Motor neuron (in vitro differentiated cells): ENCODE measurements at regions not wholly inside any gene's neighbourhood (a gene's known extent, or its start where the extent isn't known, plus 50 kb on each side); places are given as distances from the start of the nearest gene placed in this dataset.

Experiments
- ATAC-seq, 8 experiments: fragments of 200-7000 bp; cut with Tn5 transposase; replicated peaks in 6 of 8; 2 replicates each; pipeline ENCODE4 v1.8.0; 2021; ENCODE audit warnings: mild to moderate bottlenecking in 8 of 8, moderate library complexity in 8 of 8
- H3K27ac ChIP-seq, 2 donors: fragments of 250-450 bp; sonication (Bioruptor Pico); 2 replicates each; pipeline ENCODE4 v1.9.0; 2021; ENCODE audit warnings: antibody characterized with exemption in 2 of 2, mild to moderate bottlenecking in 2 of 2, moderate library complexity in 1 of 2
- H3K4me1 ChIP-seq, 2 donors: fragments of 250-450 bp; sonication (Bioruptor Pico); replicated peaks in 1 of 2; 2 replicates each; pipeline ENCODE4 v1.6.1; 2021; ENCODE audit warnings: antibody characterized with exemption in 2 of 2, mild to moderate bottlenecking in 2 of 2, moderate library complexity in 1 of 2
- H3K4me3 ChIP-seq, 5 donors: fragments of 250-450 bp; sonication (Bioruptor Pico); 2 replicates each; pipeline ENCODE4 v1.9.0; 2021; ENCODE audit warnings: antibody characterized with exemption in 5 of 5, mild to moderate bottlenecking in 5 of 5, moderate library complexity in 4 of 5
- WGBS, 10 experiments: fragments of 450-650 bp; shearing (Covaris generic); methylation state at CpG; one replicate each; pipeline ENCODE4 v1.0.0; 2022; 5-methylcytosine and 5-hydroxymethylcytosine counted together
- in situ Hi-C, 9 experiments: fragments of 400-800 bp; cut with MboI; loops; one replicate each; pipeline ENCODE4 v1.15.0; 2021; ENCODE audit warnings: low sequenced_read_pairs in 9 of 9, low pct_unique_long_range_greater_than_20kb in 2 of 9; ENCODE audit not compliant: unreplicated experiment in 9 of 9

DNA sequence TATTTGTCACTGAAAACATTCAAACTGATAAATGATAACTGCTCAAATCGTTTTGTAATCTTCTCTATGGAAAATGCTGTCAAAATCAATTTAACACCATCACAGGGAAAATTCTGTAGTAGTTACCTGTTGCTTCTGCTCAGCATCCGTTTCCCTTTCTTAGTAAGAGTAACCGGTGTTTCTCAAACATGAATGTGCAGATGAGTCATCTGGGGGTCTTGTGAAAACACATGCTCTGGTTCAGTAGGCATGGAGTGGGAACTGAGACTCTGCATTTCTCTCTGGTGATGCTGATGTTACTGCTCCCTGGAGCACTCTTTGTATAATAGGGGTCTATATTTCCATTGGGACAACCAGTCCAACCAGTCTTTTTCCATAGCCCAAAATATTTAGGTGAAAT, 145.1 kb downstream of the SEMA6D start:
- WGBS, 10 experiments, result 50 to 100% (median 75%) methylated on average over 1 to 3 of the region's 3 CpGs
- in situ Hi-C loops, result no loop called here
- Histone ChIP-seq H3K4me1 (peaks cover 20 to 23% of the 10 kb centered on the region in 2 donors), H3K4me3 (no peak overlapping the region), H3K27ac (no peak overlapping the region)
- no peak for ATAC-seq

DNA sequence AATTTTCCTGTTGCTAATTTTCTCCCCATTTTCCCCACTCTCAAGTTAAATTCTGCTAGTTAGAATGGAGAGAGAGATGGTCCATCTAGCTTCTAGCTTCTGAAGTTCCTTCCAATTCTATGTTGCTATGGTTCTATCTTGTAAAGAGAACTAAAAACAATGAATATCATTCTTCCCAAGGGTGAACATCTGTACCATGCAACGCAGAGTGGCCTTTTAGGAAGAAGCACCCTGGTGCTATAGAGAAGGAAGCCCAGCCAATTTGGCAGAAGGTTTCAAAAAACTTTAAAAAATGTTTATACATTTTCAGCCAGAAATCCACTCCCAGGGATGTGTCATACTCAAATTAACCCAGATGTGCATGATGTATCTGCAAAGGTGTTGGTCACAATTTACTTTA, 149.1 kb downstream of the SEMA6D start:
- no peak for ATAC-seq
- in situ Hi-C loops, result no loop called here
- no peak overlapping the region for H3K4me3 ChIP-seq
- no peak overlapping the region for H3K27ac ChIP-seq
- WGBS, 10 experiments, result 11 to 100% (median 86%) methylated on average over 1 of the region's 1 CpG; no CpG with 5 or more reads in 1 of the 10 experiments
- H3K4me1 ChIP-seq, result peaks cover 5 to 7% of the 10 kb centered on the region in 2 donors

DNA sequence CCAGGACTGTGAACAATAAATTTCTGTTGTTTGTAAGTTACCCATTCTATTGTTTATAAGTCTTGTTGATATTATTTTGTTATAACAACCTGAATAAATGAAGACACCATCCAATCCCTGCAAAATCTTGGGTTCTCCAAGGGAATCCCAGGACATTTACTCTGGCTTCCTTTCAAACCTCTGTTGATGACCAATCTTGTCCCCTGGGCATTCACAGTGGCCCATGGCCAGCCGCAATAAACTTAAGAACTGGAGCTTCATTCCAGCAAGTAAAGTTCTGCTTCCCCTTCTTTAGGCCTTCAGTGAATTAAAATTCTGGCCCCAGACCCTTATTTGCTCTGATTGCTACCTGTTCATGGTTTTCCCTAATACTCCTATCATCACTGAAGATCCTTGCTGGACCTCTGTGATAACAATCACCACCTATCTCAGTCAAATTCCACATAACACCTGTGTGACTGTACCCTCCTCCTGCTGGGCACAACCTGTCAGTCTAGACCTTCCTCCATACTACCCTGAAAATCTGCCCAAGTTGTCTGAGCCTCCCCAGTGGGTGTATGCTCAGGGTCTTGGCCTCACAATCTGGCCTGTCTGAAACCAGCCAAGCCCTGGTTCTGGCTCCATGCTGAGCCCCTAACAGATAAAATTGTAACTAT, 153.1 kb downstream of the SEMA6D start:
- ATAC-seq, result no peak
- in situ Hi-C loops, result no loop called here
- WGBS, 10 experiments, result 80 to 100% (median 100%) methylated on average over 1 of the region's 1 CpG; no CpG with 5 or more reads in 6 of the 10 experiments
- Histone ChIP-seq H3K4me1 (peaks cover 22% of the 10 kb centered on the region in 2 donors), H3K27ac (no peak overlapping the region), H3K4me3 (no peak overlapping the region)

DNA sequence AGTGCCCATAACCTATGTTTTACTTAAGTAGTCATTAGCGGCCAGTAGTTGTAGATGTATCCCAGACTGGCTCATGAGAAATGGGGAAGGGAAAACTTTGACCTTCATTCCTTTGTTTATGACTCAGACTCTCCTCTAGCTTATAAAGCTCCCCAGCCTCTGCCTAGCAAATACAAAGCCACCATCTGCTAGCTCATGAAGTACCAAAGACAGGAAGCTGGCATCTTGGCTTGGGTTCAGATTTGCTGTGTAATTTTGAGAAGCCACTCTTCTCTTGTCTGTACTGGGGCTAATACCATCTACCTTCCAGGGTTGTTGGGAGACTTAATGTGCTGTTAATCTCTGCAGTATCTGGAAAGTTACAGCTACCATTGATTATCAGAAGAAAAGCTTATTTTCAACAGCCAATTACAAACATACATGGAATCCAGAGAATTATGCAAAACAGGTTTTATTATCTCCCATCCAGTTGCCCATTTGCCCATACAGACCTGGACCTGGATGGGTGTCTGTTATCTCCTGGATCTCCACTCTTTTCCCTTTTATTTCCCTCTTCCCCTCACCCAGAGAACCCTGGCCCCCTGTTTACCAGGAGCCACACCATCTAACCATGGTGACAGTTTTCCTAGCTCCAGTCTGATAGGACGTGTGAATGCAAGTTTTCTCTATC, 153.8 kb downstream of the SEMA6D start:
- H3K4me3 ChIP-seq, result no peak overlapping the region
- ATAC-seq, result no peak
- H3K27ac ChIP-seq, result no peak overlapping the region
- H3K4me1 ChIP-seq, result peaks cover 22% of the 10 kb centered on the region in 2 donors
- in situ Hi-C loops, result no loop called here
- WGBS, 10 experiments, result 70 to 100% (median 86%) methylated on average over 1 to 2 of the region's 2 CpGs; no CpG with 5 or more reads in 5 of the 10 experiments

DNA sequence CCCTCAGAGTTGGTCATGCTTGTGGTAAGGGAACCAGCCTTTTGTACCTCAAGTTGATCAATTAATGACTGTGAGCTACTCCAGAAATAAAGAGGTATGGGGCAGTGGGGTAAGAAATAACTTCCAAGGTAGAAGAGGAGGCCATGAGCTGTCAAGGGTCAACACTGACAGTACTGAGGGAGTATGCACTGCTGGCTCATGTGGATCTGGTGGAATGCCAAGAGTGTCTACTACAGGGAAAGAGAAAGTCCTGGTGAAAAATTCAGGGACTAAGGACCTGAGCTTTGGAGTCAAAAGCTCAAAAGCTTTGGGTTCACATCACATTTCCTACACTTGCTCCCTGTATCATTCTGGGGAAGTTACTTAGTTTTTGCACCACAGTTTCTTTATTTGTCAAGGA, 154.9 kb downstream of the SEMA6D start:
- in situ Hi-C loops, result no loop called here
- H3K27ac ChIP-seq, result peak overlapping the region in 1 of 2 donors; percentile 77
- H3K4me3 ChIP-seq, result no peak overlapping the region
- peaks cover 22% of the 10 kb centered on the region in 2 donors for H3K4me1 ChIP-seq
- ATAC-seq, result peak in 2 of 8 experiments; percentile 29 to 32

DNA sequence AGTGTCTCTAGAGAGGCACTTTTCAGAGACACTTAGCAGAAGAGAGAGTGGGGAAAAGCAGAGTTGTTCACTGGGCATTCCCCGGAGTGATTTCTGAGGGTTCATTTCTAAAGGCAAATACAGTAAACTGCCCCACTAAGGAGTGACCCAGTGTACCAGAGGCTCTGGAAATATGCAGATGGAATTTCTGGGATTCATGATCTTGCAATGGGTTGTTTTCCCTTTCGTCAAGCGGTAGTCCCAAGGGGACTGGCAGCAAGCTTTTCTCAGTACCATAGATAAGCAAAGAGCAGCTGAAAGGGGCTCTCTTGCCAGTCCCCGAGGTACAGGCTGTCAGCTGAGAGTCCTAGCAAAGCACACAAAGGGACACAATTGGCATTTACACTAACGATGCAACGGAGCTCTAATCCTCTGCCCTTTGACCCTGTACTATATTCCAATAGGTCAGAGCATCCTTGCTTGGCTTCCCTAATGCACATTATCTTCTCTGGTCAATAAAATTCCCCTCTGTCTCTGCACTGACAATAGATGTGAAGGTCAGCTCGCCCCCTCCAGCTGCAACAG, 155.6 kb downstream of the SEMA6D start:
- H3K27ac ChIP-seq, result peak overlapping the region; percentile 56 to 77
- no peak overlapping the region for H3K4me3 ChIP-seq
- 20 to 74% (median 42%) methylated on average over 1 to 7 of the region's 7 CpGs; no CpG with 5 or more reads in 1 of the 10 experiments for WGBS, 10 experiments
- in situ Hi-C loops, result no loop called here
- peaks cover 22% of the 10 kb centered on the region in 2 donors for H3K4me1 ChIP-seq
- peak in 5 of 8 experiments; percentile 48 to 84 (median 80) for ATAC-seq

DNA sequence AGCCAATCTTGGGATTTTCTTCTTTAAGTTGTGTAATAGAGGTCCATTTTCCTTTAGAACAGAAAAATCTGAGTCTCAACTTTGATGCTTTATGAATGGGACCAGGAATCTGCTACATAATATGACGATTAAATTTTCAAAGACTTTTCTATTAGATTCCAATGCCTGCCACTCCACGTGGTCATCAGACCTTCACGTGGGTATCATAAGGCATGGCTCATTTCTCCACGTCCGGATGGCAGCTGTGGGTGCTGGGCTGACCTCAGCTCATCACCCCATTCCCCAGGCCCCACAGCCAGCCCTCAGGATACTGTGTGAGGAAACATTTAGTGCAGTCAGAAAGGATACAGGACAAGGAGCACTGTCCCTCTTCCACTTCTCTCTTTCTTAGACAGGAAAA, 159.7 kb downstream of the SEMA6D start:
- peaks cover 19 to 24% of the 10 kb centered on the region in 2 donors for H3K4me1 ChIP-seq
- no peak overlapping the region for H3K4me3 ChIP-seq
- in situ Hi-C loops, result no loop called here
- no peak overlapping the region for H3K27ac ChIP-seq
- ATAC-seq, result no peak
- 8 to 93% (median 60%) methylated on average over 1 to 4 of the region's 5 CpGs; no CpG with 5 or more reads in 1 of the 10 experiments for WGBS, 10 experiments

DNA sequence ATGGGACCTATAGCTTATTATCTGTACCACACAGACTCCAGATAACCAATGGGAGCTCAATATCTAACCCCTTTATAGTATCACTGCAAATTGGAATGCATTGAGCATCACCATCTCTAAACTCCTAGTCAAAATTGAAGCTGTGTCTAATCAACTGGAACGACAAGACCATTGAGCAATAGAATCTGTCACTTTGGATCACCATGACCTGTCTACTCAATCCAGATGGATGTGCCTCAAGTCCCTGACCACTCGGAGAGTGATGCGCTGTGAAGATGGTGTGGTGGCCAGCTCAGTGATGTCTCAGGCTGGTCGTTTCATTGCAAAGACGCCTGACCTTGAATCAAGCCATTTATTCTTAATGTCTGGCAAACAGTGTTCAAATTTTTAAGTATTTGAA, 160.5 kb downstream of the SEMA6D start:
- Histone ChIP-seq H3K4me1 (peaks cover 11 to 16% of the 10 kb centered on the region in 2 donors), H3K4me3 (no peak overlapping the region), H3K27ac (no peak overlapping the region)
- ATAC-seq, result no peak
- in situ Hi-C loops, result no loop called here
- 20 to 94% (median 69%) methylated on average over 1 to 5 of the region's 5 CpGs; no CpG with 5 or more reads in 2 of the 10 experiments for WGBS, 10 experiments

DNA sequence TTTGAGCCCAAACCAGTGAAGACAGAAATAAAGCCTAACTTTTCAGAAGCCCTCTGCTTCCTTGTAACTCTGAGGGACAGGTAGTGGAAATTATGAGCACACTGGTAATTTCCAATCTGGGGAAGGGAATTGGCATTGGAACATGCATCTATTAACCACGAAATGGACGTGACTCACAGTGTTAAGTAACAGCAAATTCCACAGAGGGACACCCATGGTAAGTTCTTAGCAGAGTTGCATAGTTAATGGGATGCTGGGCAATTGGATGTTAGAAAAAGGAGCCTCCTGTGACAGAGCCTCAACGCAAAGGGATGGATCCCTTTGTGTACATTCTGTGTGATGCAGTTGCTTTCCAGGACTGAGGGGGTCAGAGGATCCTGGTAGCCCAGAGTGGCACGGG, 168.6 kb downstream of the SEMA6D start:
- H3K27ac ChIP-seq, result no peak overlapping the region
- H3K4me1 ChIP-seq, result peaks cover 12 to 24% of the 10 kb centered on the region in 2 donors
- in situ Hi-C loops, result no loop called here
- 0 to 100% (median 51%) methylated on average over 1 to 4 of the region's 4 CpGs; no CpG with 5 or more reads in 2 of the 10 experiments for WGBS, 10 experiments
- H3K4me3 ChIP-seq, result no peak overlapping the region
- peak in 3 of 8 experiments; percentile 22 to 99 (median 99) for ATAC-seq

DNA sequence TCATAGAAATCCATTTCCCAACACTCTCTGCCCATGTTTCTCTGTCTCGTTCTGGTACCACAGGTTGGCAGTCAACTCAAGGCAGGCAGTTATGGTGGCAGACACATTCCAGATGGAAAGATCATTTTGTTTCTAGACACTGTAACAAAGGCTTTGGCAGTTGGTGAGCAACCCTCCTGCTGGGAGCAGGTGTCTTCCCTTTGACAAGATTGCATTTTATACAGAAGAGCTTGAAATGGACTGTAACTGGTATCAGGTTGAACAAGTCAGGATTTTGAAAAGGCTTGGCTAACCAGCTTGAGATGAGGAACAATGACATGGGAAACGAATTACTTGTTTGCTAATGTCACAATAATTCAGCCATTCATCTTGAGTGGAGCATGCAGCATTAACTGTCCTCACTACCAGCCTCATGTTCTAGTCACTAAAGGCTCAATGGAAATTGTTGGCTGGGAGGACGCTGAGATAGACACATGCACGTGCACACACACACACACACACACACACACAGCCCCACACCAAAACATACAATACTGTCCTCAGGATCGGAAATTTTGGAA, 170.0 kb downstream of the SEMA6D start:
- ATAC-seq, result peak in 5 of 8 experiments; percentile 50 to 85 (median 76)
- H3K4me3 ChIP-seq, result no peak overlapping the region
- in situ Hi-C loops, result no loop called here
- H3K27ac ChIP-seq, result no peak overlapping the region
- H3K4me1 ChIP-seq, result peaks cover 12 to 24% of the 10 kb centered on the region in 2 donors
- 47 to 100% (median 65%) methylated on average over 1 to 5 of the region's 5 CpGs; no CpG with 5 or more reads in 1 of the 10 experiments for WGBS, 10 experiments

DNA sequence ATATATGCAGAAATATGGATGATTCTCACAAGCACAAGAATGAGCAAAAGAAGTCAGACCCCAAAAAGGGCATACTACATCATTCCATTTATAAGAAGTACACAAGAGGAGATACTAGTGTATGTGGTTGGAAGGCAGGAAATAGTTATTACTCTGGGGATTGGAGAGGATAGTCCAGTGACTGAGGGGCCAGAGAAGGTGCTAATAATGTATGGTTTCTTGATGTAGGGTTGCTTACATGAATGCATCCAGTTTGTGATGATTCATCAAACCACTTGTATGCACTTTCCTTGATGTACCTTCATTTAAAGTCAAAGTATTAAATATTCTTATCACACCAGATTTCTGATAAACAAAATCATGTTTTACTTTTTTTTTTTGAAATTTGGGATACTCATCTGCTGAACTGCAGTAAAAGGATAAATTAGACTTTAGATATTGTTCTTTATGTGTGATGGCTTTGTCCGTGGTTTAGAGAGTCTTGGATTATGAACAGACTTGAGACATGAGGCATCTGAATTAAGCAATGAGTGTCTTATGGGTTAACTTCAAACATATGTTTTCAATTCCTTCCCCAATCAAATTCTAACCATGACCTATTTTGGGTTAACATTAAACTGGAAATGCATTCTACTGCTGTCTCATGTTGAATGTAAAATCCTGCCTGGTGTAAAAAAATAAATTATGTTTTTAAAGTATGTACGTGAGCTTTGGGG, 171.2 kb downstream of the SEMA6D start:
- 27 to 100% (median 94%) methylated on average over 1 to 2 of the region's 2 CpGs for WGBS, 10 experiments
- Histone ChIP-seq H3K4me3 (no peak overlapping the region), H3K4me1 (peaks cover 12 to 24% of the 10 kb centered on the region in 2 donors), H3K27ac (no peak overlapping the region)
- ATAC-seq, result no peak
- in situ Hi-C loops, result no loop called here

DNA sequence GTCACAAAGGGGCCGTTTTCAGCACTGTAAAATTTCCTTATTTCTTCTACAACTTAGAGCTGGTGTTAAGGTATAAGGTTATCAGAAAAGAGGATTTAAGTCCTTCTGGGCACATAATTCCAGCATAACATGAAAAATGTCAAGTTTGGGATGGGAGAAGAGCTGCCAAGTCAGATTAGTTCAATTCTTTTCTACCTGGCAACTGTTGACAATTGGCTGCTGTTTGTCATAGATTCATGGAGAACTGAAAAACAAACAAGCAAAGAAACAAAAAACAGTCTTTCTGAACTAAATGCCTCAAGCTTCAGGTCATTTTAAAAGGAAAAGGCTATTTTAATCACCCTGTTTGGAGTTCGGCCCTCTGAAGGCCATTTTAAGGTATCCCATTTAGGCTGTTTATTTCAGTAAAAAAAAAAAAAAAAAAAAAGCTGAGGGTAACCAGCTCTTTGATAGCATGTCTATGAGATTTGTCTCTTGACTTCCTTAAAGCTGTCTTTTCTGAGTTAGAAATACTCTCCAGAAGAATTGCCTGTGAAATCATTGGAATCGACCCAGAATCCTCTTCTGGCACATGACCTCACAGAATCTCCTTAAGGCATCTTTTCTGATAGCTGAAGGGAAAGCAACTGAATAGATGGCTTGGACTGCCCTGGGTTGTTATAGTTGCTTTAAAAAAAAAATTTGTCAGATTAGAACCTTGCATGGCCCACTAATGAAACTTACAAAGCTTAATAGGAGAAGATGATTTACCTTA, 173.3 kb downstream of the SEMA6D start:
- in situ Hi-C loops, result no loop called here

More for the DNA sequence above, 173.3 kb downstream of the SEMA6D start:
- ATAC-seq, result no peak
- 20 to 100% (median 71%) methylated on average over 1 to 3 of the region's 3 CpGs for WGBS, 10 experiments
- H3K4me3 ChIP-seq, result no peak overlapping the region
- H3K4me1 ChIP-seq, result peaks cover 10 to 12% of the 10 kb centered on the region in 2 donors
- no peak overlapping the region for H3K27ac ChIP-seq
